T-helper 1 cell (primary cell): ENCODE measurements at regions not wholly inside any gene's neighbourhood (a gene's known extent, or its start where the extent isn't known, plus 50 kb on each side); places are given as distances from the start of the nearest gene placed in this dataset.
"Not testable (repeated sequence)": the region's sequence is repeated elsewhere in the genome, so short reads cannot be mapped to it uniquely, and the experiment has no call there.

Source experiments
- DNase-seq, 5 donors: peaks; one replicate each; pipeline ENCODE4 v3.0.0-alpha.2; 2012 to 2020

DNA sequence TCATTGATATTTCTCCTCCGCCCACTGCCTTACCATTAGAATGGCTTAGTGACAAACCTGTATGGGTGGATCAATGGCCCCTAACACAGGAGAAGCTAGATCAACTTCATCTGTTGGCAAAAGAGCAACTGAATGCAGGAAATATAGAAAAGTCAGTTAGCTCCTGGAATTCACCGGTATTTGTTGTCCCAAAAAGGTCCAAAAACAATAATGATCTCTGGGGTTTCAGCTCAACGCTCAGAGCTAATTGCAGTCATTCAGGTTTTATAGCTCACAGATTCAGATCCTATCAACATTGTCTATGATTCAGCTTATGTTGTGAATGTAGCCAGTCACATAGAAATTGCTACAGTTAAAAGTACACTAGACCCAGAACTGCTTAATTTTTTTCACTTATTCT is 124.0 kb upstream of the ZCCHC13 start:
- DNase-seq, result no peak

DNA sequence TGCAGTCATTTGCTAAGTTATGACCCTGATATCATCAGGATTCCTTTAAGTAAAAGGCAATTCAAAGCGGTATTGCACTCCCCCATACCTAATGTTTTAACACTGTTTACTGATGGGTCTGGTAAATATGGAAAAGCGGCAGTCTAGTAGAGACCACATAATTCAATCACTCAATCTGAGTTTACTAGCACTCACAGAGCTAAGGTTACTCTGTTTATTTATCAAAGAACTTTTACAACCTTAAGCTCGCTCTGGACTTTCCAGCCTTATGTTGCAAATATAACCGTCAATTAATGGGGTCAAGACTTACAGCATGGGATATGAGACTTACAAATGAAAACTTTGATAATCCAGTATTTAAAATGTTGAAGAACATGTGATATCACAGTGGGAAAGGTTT is 124.5 kb upstream of the ZCCHC13 start:
- DNase-seq, result no peak

DNA sequence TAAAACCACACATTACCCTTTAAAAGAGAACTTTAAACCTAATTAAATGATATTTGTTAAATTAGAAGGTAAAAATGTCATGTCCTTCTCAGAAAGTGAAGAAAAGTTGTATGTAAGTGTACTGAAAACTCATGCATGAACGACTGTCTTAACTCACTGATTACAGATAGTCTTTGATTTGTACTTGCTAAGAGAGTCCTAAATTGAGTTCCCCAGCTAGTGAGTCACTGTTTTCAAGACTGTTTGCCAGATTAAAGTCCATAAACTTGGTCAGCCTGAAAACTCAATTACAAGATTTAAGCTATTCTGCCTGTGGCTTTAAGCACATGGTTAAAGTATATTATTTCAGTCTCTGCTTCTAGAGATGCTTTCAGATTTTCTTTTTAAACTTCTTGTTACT is 124.9 kb upstream of the ZCCHC13 start:
- no peak for DNase-seq

DNA sequence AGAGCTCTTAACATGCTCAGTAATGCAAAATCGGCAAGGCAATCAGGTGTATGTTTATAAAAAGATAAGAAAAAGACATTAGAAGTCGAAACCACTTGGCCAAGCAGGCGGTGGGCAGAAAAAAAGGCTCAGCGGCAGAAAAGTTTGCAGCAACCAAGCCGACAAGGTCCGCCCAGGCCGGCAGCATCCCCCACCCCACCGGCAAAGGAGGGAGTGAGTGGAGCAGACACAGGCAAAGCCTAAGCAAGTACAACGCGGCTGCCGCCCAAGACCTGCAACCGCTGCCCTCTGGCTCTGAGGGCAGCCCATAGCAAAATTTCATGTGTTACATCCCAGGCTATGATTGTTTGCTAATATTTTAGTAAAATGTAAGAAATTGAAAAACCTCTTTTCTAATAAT is 125.4 kb upstream of the ZCCHC13 start:
- DNase-seq, result no peak

DNA sequence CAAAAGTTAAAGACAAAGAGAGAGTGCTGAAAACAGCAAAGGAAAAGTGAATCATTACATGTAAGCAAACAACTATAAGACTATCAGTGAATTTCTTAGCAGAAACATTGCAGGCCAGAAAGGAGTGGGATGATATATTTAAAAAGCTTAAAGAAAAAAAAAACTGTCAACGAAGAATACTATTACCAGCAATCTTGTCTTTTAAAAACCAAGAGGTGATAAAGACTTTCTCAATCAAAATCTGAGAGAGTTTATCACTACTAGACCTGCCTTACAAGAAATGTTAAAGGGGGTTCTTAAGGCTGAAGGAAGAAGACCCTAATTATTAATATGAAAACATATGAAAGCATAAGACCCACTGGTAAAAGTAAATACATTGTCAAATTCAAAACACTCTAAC is 132.5 kb upstream of the ZCCHC13 start:
- DNase-seq, result no peak

DNA sequence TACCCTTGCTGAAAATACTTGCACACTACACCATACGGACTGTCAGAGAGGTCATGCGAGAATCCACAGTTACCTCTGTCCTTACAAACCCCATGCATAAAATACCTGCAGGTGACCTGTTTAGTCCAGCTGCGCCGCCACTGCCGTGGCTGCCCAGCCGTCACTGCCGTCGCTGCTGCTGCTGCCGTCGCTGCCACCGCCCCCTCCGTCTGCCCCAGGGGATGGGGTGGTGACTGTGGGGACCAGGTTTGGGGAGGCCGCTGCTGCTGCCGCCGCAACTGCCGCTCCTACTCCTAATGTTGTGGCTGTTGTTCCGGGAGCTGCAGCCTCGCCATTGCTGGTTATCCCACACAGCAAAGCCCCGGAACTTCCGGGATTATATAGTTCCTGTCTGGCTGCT is 141.8 kb upstream of the ZCCHC13 start:
- DNase-seq, result no peak

DNA sequence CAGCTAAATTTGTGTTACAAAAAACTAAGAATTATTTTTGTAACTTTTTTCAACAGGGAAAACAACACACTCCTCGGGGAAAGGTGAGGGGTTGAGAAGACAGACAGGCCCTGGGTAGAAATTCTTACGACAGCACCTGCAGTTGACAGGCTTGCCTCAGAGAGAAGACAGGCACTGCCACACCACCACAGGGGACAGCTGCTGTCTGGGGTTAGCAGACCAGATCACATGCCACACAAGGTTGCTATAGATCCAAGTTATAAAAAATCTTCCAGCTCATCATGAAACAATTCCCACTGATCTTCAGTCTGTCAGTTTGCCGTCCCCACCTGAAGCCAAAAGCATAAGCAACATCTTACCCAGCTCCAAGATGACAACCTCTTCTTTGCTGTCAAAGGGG is 143.2 kb upstream of the ZCCHC13 start:
- no peak for DNase-seq

DNA sequence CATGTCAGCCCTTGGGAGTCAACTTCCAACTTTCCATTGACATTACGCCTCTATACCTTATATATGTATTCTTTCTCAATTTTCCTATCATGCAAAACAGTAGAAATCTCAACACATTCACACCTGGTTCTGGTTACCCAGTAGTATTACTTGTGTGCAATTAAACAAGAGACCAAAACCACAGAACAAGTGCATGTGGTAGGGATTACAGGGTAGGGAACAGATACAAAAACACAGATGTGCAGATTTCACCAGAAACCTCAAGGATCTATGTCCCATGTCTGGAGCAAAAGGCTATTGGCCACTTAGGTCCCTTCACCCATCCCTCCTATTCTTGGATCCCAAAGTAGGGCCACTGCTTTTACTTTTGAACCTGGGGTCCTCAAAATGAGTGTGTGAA is 143.6 kb upstream of the ZCCHC13 start:
- DNase-seq, result no peak

DNA sequence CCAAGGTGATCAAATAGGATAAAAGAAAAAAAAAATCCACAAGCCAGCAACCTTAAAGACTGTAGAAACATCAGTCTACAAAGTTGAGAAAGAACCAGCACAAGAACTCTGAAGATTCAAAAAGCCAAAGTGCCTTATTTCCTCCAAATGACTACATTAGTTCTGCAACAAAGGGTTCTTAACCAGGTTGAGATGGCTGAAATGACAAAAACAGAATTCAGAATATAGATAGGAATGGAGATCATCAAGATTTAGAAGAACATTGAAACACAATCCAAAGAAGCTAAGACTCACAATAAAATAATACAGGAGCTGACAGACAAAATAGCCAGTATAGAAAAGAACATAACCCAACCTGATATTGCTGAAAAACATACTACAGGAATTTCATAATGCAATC is 156.5 kb upstream of the ZCCHC13 start:
- DNase-seq, result no peak

DNA sequence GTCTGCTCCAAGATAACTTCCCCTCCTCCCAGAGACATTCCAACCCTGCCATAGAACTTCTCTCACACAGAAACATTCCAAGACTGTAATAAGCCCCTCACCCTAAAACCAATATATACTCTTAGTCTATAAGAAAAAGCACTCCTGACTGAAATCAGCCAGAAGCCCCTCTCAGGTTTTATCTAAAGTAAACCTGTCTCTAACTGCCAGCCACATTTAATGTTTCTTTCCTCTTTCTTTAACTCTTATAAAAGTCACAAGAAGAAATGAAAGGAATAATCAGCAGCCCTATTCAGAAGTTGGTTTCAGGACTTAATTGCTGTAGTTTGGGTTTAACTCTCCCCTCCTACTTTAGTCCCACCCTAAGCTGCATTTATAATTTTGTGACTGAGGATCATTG is 165.0 kb upstream of the ZCCHC13 start:
- DNase-seq, result no peak

DNA sequence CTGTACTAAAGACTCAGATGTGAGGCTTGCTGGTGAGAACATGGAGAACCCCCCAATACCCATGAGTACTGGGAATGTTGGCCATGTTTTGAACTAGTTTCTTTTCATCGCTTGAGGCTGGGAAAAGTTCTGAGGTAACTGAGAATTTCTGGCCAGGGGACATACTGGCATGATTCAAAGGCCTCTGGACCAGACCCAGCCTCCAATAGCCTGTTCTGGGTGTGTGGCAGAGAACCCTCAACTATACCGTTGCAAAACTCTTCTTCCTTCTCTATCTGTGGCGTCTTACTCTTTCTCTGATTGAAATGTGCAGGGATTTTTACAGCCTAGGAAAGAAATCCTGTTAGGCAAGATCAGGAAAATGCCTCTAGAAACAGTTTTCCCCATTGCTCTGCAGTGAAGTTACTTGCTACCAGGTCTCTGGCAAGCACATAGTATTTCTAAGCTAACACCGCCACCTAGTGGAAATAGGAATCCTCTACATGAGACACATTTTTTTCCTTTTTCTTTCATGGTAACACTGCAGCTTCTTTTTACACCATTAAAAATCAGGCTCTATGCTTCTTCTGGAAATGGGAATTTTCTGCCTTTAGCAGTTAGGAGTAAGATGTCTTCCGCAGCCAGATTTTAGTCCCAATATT is 170.7 kb upstream of the ZCCHC13 start:
- peak in 1 of 5 donors; percentile 54 for DNase-seq

DNA sequence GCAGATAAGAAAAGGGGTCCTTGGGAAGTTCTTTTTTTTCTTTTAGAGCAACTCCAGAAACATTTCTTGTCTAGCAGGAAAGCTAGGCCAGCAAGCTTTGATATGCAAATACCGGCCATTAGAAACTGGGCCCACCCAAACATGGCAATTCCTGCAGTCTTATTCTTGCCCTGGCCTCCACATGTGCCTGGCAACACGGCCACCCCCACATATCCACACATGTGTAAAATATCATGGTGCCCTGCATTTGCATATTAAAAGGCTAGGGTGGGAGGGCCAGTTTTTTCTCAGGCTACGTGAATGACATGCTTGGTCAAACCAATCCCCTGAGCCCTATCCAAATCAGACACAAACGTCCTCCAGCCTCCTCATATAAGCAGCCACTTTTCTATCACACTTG is 171.7 kb upstream of the ZCCHC13 start:
- DNase-seq, result no peak

DNA sequence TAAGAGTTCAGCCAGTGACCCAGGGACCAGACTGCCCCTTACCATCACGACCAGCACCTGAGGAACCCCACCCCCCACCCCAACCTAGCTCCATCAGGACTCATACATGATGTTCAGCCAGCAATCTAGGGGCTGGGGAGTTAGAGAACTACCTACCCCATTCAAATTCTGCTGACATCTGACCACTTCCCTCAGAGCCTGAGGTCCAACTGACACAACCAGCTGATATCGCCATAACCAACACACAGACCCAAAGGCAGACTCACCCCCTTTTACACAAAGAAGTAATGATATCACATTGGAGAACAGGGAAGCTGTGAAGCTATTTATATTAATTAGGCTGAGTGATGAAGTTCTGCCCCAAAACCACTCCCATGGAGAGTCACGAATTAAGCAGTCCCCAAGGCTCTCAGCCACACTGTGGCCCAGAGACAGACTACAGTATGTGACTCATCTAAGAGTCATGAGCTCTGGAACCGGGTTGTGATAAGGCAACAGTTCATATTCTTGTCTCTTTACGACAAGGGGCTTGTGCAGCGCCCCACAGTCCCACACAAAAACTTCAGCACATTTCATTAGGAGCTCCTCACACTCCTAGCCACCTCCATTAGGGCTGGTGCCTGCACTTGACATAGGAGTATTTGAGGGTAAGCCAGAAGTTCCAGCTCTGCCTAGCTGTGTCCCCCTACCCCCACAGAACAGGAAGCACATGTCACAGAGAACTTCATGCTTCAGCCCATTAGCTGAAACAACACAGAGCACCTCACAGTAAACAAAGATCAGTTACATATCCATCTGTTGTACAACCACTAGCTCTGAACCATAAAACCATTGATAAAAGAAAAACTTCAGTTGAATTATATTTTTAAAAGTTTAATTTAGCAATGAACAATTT is 184.7 kb upstream of the ZCCHC13 start:
- DNase-seq, result no peak

DNA sequence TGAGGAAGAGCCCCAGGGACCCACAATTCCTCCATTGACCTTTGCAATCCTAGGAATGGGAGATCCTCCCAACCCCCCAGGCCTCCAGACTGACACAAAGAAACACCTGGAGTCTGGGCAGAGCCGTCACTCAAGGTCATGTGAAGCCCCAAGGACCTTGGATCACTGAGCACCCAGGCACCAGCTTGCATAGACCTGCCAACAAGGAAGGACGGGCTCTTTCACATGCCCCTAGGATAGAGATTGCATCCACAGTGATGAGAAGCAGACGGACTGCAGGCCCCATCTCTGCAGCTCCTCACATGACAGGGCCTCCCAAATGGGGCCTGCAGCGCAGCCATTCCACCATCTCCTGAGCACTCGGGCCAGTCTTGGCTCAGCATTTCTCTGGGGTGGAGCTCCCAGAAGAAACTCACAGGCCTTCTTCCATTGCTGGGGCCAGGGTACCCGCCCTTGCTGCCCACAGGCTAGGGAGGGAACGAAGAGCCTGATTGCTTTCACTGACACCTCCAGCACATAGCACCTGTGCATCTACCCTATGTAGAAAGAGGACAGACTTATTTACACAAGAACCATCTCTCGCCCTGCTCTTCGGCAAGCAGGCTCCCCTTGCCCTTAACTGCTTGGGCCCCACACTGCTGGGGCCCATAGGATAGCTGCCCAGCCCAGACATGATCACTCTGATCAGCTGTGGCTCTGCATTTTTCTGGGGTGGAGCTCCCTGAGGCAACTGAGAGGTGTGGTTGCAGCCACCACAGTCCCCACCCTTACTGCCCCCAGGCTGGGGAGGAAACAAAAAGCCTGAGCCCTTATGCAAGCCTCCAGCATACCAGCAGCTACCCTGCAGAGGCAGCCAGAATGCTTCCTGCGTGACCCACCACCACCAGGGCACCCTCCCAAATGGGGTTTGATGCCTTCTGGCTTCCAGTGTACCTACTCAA is 185.7 kb upstream of the ZCCHC13 start:
- no peak for DNase-seq

DNA sequence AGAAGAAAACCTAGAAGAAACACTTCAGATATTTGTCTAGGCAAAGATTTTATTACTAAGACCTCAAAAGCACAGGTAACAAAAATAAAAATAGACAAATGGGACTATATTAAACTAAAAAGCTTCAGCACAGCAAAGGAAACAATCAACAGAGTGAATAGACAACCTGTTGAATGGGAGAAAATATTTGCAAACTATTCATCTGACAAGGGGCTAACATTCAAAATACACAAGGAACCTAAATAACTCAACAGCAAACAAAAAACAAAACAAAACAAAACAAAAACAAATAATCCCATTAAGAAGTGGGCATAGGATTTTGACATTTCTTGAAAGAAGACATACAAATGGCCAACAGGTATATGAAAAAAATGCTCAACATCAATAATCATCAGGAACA is 192.7 kb upstream of the ZCCHC13 start:
- no peak for DNase-seq

DNA sequence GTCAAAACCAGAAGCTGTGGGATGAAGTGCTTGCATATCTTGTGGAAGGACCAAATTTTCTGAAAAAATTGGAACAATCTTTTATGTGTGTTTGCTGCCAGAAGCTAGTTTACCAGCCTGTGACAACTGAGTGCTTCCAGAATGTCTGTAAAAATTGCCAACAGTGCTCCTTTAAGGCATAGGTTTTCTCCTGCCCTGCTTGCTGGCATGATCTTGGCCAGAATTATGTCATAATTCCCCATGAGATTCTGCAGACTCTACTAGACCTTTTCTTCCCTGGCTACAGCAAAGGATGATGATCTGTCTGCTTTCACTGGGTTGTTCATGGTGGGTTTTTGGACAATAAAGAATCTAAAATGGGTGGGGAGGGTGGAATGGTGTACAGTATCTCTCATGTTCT is 196.3 kb upstream of the ZCCHC13 start:
- no peak for DNase-seq

DNA sequence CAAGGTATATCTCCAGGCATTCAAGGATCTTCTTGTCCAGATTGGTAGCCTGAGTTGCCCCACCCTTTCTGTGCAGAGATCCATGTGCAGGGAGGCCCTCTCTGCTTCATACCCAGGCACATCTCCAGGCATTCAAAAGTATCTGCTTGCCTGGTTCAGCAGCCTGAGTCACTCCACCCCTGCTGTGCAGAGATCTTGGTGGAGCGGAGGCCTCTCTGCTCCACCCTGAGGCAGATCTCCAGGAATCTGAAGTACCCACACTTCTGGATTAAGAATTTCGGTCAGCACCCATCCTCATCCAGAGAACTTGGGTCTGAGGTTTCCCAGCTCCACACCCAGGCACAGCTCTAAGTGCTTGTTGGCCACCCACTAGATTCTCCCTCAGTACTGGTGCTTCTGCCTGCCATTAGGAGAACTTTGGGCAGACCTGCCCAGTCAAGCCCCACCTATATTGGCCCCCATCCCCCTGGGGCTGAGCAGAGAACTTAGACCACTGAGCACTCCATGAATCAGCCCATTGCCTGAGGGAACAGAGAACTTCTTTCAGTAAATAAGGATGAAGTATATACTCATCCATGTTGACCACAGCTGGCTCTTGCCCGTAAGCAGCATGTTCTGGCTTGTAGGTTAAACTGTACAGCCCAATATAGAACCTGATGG is 199.5 kb upstream of the ZCCHC13 start:
- no peak for DNase-seq

DNA sequence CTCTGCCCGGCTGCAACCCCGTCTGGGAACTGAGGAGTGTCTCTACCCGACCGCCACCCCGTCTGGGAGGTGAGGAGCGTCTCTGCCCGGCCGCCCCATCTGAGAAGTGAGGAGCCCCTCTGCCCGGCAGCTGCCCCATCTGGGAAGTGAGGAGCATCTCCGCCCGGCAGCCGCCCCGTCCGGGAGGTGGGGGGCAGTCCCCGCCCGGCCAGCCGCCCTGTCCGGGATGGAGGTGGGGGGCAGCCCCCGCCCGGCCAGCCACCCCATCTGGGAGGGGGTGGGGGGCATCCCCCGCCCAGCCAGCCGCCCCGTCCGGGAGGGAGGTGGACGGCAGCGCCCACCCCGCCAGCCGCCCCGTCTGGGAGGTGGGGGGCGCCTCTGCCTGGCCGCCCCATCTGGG is 205.6 kb upstream of the ZCCHC13 start:
- DNase-seq, result not testable (repeated sequence)

DNA sequence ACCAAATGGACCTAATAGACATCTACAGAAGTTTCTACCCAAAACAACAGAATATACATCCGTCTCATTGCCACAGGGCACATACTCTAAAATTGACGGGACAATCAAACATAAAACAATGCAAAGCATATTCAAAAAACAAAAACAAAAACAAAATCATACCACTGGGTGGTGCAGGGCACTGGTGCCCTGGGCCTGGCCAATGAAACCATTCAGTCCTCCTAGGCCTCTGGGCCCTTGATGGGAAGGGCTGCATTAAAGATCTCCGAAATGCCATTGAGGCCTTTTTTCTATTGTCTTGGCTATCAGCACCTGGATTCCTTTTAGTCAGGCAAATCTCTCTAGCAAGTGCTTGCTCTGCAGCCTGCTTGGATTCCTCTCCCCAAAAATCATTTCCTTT is 213.9 kb upstream of the ZCCHC13 start:
- DNase-seq, result no peak

DNA sequence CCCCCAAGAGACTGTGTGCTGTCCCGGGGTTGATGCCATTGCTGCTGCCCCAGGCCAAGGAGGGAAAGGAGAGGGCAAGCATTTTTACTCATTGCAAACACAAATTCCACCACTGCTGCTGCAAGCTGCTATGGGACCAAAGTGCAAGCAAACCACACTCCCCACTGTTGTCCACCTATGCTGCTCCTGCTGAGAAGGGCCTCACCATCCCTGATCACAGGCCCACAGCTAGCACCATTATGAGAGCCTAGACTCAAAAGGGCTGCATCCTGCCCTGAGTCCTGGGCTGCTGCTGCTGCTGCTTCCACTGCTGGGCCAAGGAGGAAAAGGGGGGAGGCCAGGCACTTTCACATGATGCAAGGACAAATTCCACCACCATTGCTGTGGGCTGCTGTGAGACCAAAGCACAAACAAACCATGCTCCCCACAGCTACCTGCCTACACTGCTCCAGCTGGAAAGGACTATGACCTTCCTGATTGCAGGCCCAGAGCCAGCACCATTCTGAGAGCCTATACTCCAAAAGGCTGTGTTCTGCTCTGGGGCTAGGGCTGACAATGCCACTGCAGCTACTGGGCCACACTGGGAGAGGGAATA is 218.2 kb upstream of the ZCCHC13 start:
- no peak for DNase-seq

DNA sequence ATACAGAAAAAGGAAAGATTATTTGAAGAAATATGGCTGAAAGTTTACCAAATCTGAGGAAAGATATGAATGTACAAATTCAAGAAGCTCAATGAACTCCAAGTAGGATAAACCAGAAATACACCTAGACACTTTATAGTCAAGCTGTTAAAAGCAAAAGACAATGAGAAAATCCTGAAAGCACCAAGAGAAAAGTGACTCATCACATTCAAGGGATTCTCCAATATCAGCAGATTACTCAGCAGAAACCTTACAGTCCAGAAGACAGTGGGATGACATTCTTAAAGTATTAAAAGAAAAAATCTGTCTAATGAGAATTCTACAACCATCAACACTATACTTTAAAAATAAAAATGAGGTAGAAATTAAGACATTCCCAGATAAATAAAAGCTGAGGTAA is 223.8 kb upstream of the ZCCHC13 start:
- no peak for DNase-seq

DNA sequence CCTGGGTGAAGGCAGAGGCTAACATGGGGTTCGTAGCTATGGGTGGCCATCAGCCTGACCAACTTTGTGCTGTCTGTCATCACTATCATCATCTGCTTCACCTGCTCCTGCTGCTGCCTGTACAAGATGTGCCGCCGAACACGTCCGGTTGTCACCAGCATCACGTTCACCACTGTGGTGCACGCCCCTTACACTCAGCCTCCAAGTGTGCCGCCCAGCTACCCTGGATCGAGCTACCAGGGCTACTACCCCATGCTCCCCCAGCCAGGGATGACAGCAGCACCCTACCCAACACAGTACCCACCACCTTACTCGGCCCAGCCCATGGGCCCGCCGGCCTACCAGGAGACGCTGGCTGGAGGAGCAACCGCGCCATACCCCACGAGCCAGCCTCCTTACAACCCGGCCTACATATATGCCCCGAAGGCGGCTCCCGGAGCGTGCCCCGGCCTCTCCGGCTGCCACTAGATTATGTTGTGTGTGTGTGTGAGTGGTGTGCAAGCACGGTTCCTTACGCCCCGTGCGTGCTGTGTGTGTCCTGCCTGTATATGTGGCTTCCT is 213.4 kb upstream of the XIST start:
- no peak for DNase-seq
